PC-3 (cell line): ENCODE measurements at regions not wholly inside any gene's neighbourhood (a gene's known extent, or its start where the extent isn't known, plus 50 kb on each side); places are given as distances from the start of the nearest gene placed in this dataset.

Source experiments
- CTCF ChIP-seq: fragments of 300-600 bp; sonication (generic); conservative IDR thresholded peaks from 2 replicates; pipeline ENCODE4 v1.5.1; 2017; ENCODE audit warnings: antibody characterized with exemption, low read depth, mild to moderate bottlenecking, low read length
- EZH2 ChIP-seq: fragments of 300-600 bp; sonication (generic); IDR thresholded peaks from one replicate; pipeline ENCODE4 v1.6.1; 2017; ENCODE audit warnings: antibody characterized with exemption, mild to moderate bottlenecking, low read length; ENCODE audit not compliant: unreplicated experiment
- EZH2phosphoT487 ChIP-seq: fragments of 300-600 bp; sonication (generic); IDR thresholded peaks from 2 replicates; pipeline ENCODE4 v1.6.1; 2018; ENCODE audit warnings: mild to moderate bottlenecking, antibody characterized with exemption, low read length, borderline replicate concordance

- TF ChIP-seq CTCF (no peak), EZH2 (no peak), EZH2phosphoT487 (no peak)
Observed at GRCh38 chr3:71997066-71997653, 212.2 kb upstream of the PROK2 start.
